ENCODE measurements at regions not wholly inside any gene's neighbourhood (a gene's known extent, or its start where the extent isn't known, plus 50 kb on each side); places are given as distances from the start of the nearest gene placed in this dataset.
"Not testable (repeated sequence)": the region's sequence is repeated elsewhere in the genome, so short reads cannot be mapped to it uniquely, and the experiment has no call there.

- TF ChIP-seq, protein P1, sequence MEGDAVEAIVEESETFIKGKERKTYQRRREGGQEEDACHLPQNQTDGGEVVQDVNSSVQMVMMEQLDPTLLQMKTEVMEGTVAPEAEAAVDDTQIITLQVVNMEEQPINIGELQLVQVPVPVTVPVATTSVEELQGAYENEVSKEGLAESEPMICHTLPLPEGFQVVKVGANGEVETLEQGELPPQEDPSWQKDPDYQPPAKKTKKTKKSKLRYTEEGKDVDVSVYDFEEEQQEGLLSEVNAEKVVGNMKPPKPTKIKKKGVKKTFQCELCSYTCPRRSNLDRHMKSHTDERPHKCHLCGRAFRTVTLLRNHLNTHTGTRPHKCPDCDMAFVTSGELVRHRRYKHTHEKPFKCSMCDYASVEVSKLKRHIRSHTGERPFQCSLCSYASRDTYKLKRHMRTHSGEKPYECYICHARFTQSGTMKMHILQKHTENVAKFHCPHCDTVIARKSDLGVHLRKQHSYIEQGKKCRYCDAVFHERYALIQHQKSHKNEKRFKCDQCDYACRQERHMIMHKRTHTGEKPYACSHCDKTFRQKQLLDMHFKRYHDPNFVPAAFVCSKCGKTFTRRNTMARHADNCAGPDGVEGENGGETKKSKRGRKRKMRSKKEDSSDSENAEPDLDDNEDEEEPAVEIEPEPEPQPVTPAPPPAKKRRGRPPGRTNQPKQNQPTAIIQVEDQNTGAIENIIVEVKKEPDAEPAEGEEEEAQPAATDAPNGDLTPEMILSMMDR (conservative IDR thresholded peaks at IDR 0.05; ENCODE audit: low read depth in 2 of 2), result no peak
- TF ChIP-seq CREB1 (CRISPR knock-in tag; IDR thresholded peaks at IDR 0.05; ENCODE audit: low read depth) (no peak), EZH2 (IDR thresholded peaks at IDR 0.05; ENCODE audit: low read depth, unreplicated experiment) (no peak), ZNF114 (CRISPR knock-in tag; IDR thresholded peaks at IDR 0.05) (no peak), ZNF331 (CRISPR knock-in tag; IDR thresholded peaks at IDR 0.05; ENCODE audit: low read depth) (no peak)
Measured at GRCh38 chr7:49708590-49708989, 64.8 kb upstream of the VWC2 start (continued).

DNA sequence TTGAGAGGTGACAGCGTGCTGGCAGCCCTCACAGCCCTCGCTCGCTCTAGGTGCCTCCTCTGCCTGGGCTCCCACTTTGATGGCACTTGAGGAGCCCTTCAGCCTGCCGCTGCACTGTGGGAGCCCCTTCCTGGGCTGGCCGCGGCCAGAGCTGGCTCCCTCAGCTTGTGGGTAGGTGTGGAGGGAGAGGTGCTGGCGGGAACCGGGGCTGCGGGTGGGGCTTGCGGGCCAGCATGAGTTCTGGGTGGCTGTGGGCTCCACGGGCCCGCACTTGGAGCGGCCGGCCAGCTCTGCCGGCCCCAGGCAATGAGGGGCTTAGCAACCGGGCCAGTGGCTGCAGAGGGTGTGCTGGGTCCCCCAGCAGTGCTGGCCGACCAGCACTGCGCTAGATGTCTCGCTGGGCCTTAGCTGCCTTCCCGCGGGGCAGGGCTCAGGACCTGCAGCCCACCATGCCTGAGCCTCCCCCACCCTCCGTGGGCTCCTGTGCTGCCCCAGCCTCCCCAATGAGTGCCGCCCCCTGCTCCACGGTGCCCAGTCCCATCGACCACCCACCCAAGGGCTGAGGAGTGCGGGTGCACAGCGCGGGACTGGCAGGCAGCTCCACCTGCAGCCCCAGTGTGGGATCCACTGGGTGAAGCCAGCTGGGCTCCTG, 62.2 kb upstream of the VWC2 start:
- not testable (repeated sequence) for H3K4me3 Mint-ChIP-seq; H3K36me3 ChIP-seq (ENCODE audit: insufficient read depth); H3K36me3 Mint-ChIP-seq (ENCODE audit: low read depth); DNase-seq (ENCODE audit: low spot score); H3K4me2 ChIP-seq; ATAC-seq; H3K79me2 ChIP-seq (replicated peaks; ENCODE audit: insufficient read depth); H3K4me1 Mint-ChIP-seq; H4K20me1 ChIP-seq (replicated peaks; ENCODE audit: insufficient read depth); H3F3A ChIP-seq (replicated peaks; ENCODE audit: low read depth); H3K27ac Mint-ChIP-seq; H3K4me1 ChIP-seq (ENCODE audit: insufficient read depth); H3K9me2 ChIP-seq (ENCODE audit: insufficient read depth); H3K27ac ChIP-seq (ENCODE audit: low read depth); H3K27me3 Mint-ChIP-seq (ENCODE audit: insufficient read depth, low read depth, poor library complexity); H2AFZ ChIP-seq; H3K27me3 ChIP-seq (ENCODE audit: insufficient read depth); H3K4me3 ChIP-seq
- peaks cover 13% of the 10 kb centered on the region for H3K9me3 Mint-ChIP-seq

- DNase-seq (ENCODE audit: low spot score) (no peak), ATAC-seq (no peak)
- Histone ChIP-seq H3K27me3 (ENCODE audit: insufficient read depth) (no peaks in the 10 kb centered on the region), H3K4me1 (ENCODE audit: insufficient read depth) (no peaks in the 10 kb centered on the region), H3K4me2 (no peak overlapping the region), H4K20me1 (replicated peaks; ENCODE audit: insufficient read depth) (no peaks in the 10 kb centered on the region), H3K9me2 (ENCODE audit: insufficient read depth) (0 out of 2 replicates have a peak, but pooled peaks cover 5% of the 10 kb centered on the region), H3K79me2 (replicated peaks; ENCODE audit: insufficient read depth) (no peaks in the 10 kb centered on the region), H3F3A (replicated peaks; ENCODE audit: low read depth) (no peaks in the 10 kb centered on the region), H2AFZ (no peak overlapping the region), H3K27ac (ENCODE audit: low read depth) (no peak overlapping the region), H3K4me3 (no peak overlapping the region), H3K36me3 (ENCODE audit: insufficient read depth) (no peaks in the 10 kb centered on the region)
- H3K27me3 Mint-ChIP-seq (ENCODE audit: insufficient read depth, low read depth, poor library complexity), result peaks cover 2% of the 10 kb centered on the region
- H3K9me3 Mint-ChIP-seq, result peaks cover 13% of the 10 kb centered on the region
- H3K4me3 Mint-ChIP-seq, result no peak overlapping the region
- TF ChIP-seq ZNF331 (CRISPR knock-in tag; IDR thresholded peaks at IDR 0.05; ENCODE audit: low read depth), result no peak
- no peak for TF ChIP-seq POLR2AphosphoS5 (IDR thresholded peaks at IDR 0.05; ENCODE audit: low read depth)
- H3K27ac Mint-ChIP-seq, result no peak overlapping the region
- 0 out of 3 replicates have a peak, but pooled peaks cover 4% of the 10 kb centered on the region for H3K36me3 Mint-ChIP-seq (ENCODE audit: low read depth)
- no peaks in the 10 kb centered on the region for H3K4me1 Mint-ChIP-seq
Measured at GRCh38 chr7:49714182-49714581, 59.3 kb upstream of the VWC2 start.

- no peak overlapping the region for H2AFZ ChIP-seq
- no peaks in the 10 kb centered on the region for H3K36me3 ChIP-seq (ENCODE audit: insufficient read depth)
- H3K27ac ChIP-seq (ENCODE audit: low read depth), result no peak overlapping the region
- H3K9me2 ChIP-seq (ENCODE audit: insufficient read depth), result 0 out of 2 replicates have a peak, but pooled peaks cover 7% of the 10 kb centered on the region
- H3K4me3 ChIP-seq, result no peak overlapping the region
- DNase-seq (ENCODE audit: low spot score) (no peak), ATAC-seq (no peak)
- Mint-ChIP-seq H3K36me3 (ENCODE audit: low read depth) (0 out of 3 replicates have a peak, but pooled peaks cover 4% of the 10 kb centered on the region), H3K4me1 (no peaks in the 10 kb centered on the region), H3K9me3 (peaks cover 13% of the 10 kb centered on the region), H3K4me3 (no peak overlapping the region), H3K27ac (no peak overlapping the region), H3K27me3 (ENCODE audit: insufficient read depth, low read depth, poor library complexity) (peaks cover 2% of the 10 kb centered on the region)
- no peaks in the 10 kb centered on the region for H3K27me3 ChIP-seq (ENCODE audit: insufficient read depth)
- no peaks in the 10 kb centered on the region for H4K20me1 ChIP-seq (replicated peaks; ENCODE audit: insufficient read depth)
- no peaks in the 10 kb centered on the region for H3K79me2 ChIP-seq (replicated peaks; ENCODE audit: insufficient read depth)
- no peak overlapping the region for H3K4me2 ChIP-seq
- H3K4me1 ChIP-seq (ENCODE audit: insufficient read depth), result no peaks in the 10 kb centered on the region
- H3F3A ChIP-seq (replicated peaks; ENCODE audit: low read depth), result no peaks in the 10 kb centered on the region
- TF ChIP-seq ETS1 (IDR thresholded peaks at IDR 0.05) (no peak), NANOG (IDR thresholded peaks at IDR 0.05; ENCODE audit: borderline replicate concordance) (no peak), REST (IDR thresholded peaks at IDR 0.05; ENCODE audit: unreplicated experiment) (no peak), JUNB (IDR thresholded peaks at IDR 0.05; ENCODE audit: unreplicated experiment) (no peak), ZNF114 (CRISPR knock-in tag; IDR thresholded peaks at IDR 0.05) (no peak), POLR2AphosphoS5 (IDR thresholded peaks at IDR 0.05; ENCODE audit: low read depth) (no peak)
Measured at GRCh38 chr7:49715486-49715885, 58.0 kb upstream of the VWC2 start.

All from GM23338 (cell line).